ENCODE measurements at regions not wholly inside any gene's neighbourhood (a gene's known extent, or its start where the extent isn't known, plus 50 kb on each side); places are given as distances from the start of the nearest gene placed in this dataset.

DNA sequence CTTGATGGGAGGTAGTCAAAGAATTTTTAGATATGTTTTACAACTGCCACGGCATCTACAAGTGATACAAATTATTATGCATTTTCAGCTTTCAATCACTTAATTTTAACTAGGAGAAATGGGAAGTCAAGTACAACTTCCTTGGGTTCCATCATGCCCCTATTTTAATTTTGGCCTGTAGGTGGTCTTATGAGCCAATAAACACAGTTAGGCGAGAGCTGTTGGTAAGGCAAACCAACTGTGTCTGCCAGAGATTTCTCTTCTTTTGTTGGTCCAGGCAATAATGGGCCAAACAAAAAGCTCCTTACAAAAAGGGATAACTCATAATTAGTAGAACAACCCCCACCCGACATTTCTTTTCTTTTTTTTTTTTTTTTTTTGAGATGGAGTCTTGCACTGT, 63.3 kb upstream of the ARX start:
- TF ChIP-seq CTCF (IDR thresholded peaks at IDR 0.05) (no peak), POLR2AphosphoS5 (IDR thresholded peaks at IDR 0.05; ENCODE audit: insufficient read depth in 1 of 2, low read depth in 1 of 2) (no peak), POLR2A (IDR thresholded peaks at IDR 0.05) (no peak)

Measured in vagina (tissue), 2 donors.